HG03521 (cell line): ENCODE measurements at regions not wholly inside any gene's neighbourhood (a gene's known extent, or its start where the extent isn't known, plus 50 kb on each side); places are given as distances from the start of the nearest gene placed in this dataset.
"Not testable (repeated sequence)": the region's sequence is repeated elsewhere in the genome, so short reads cannot be mapped to it uniquely, and the experiment has no call there.

Experiments
- ATAC-seq: cut with Tn5 transposase; IDR thresholded peaks from one replicate; pipeline ENCODE4 v1.9.1; 2021; ENCODE audit warnings: mild to moderate bottlenecking, moderate library complexity; ENCODE audit not compliant: unreplicated experiment

DNA sequence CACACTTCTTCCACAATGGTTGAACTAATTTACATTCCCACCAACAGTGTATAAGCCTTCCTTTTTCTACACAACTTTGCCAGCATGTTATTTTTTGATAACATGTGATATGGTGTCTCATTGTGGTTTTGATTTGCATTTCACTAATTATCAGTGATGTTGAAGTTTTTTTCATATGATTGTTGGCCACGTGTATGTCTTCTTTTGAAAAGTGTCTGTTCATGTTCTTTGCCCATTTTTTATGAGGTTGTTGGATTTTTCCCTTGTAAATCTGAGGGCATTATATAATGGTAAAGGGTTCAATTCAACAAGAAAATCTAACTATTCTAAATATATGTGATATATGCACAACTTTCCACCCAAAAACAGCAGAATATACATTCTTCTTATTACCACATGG lies 153.4 kb upstream of the POGK start:
- not testable (repeated sequence) for ATAC-seq

GRCh38 chr1:166690596-166690995 lies 148.7 kb upstream of the POGK start:
- ATAC-seq: not testable (repeated sequence)

GRCh38 chr1:166691476-166691875 lies 147.8 kb upstream of the POGK start:
- ATAC-seq: no peak

GRCh38 chr1:166692346-166692745 lies 146.9 kb upstream of the POGK start:
- ATAC-seq: no peak

DNA sequence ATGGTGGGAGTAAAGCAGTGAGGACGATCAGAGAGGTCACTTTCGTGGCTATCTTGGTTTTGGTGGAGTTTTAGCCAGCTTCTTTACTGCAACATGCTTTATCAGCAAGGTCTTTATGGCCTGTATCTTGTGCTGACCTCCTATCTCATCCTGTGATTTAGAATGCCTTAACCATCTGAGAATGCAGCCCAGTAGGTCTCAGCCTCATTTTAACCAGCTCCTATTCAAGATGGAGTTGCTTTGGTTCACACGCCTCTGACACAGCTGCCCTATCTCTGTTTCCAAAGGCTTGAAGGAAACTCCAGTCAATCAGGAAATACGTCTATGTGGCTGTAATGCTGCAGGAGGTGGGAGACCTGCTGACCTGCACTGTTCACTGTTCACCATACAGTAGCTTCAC lies 146.1 kb upstream of the POGK start:
- no peak for ATAC-seq

- ATAC-seq: no peak
Measured at GRCh38 chr1:166693673-166694297, 145.5 kb upstream of the POGK start.

- ATAC-seq: no peak
Measured at GRCh38 chr1:166695115-166695514, 144.2 kb upstream of the POGK start.

DNA sequence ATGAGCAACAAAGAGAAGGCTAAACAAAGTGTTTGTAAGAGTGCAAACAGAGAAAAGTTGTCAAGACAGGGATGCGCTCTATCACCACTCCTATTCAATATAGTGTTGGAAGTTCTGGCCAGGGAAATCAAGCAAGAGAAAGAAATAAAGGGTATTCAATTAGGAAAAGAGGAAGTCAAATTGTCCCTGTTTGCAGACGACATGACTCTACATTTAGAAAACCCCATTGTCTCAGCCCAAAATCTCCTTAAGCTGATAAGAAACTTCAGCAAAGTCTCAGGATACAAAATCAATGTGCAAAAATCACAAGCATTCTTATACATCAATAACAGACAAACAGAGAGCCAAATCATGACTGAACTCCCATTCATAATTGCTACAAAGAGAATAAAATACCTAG lies 143.4 kb upstream of the POGK start:
- ATAC-seq: not testable (repeated sequence)

DNA sequence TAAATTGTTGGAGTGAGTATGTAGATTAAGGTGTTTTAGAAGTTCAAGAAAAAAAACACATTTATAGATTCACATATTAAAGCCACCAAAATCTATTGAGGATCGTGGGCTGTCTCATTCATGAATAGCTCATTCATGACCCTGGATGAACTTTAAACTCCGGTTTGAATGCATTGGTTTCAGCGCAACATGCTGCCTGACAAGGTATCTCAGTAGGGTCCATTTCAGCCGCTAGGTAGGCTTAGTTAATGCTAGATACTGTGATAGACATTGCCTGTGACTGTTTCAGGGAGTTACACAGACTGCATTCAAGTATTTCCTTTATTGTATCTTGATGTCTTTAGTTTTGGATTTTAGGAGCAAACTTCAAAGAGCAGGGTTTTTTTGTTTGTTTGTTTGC lies 140.5 kb upstream of the POGK start:
- ATAC-seq: no peak

- no peak for ATAC-seq
Measured at GRCh38 chr1:166699613-166700012, 139.7 kb upstream of the POGK start.

GRCh38 chr1:166700696-166701095 lies 138.6 kb upstream of the POGK start:
- ATAC-seq: no peak

DNA sequence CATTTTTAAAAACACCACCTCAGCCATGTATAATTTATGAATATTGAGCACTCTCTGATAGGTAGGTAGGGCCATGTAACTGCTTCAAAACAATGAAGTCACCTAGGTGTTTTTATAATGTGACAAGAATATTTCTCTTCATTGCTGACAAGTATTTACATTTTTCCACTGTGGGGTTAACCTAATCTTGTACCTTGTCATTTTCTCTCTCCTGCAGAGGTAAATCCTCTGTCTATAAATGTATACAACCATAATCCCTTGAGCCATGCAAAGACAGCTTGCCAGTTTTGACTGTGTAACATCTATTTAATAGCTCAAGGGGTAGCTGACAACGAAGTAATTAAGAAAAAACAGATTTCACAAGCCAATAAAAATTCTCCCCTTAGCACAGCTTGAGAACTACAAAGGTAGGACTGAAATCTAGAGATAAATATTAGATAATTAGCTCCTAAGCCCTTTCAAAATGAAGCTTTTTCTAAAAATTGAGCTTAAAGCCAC lies 137.6 kb upstream of the POGK start:
- no peak for ATAC-seq

DNA sequence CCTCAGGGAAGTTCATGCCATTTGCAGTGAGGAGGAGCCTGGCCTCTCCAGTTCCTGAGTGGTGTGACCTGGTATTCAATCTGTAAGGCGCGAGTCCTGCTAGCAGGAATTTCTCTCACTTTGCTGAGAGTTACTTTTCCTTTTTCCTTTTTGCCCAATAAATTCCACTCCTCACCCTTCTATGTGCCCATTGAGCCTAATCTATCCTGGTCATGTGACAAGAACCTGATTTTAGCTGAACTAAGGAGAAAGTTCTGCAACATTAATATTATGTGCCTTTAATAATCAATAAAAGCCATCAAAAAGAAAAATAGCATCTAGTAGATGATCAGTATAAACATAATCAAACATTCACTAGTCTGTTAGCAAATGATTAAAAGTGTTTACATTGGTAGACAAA lies 136.1 kb upstream of the POGK start:
- ATAC-seq: no peak

DNA sequence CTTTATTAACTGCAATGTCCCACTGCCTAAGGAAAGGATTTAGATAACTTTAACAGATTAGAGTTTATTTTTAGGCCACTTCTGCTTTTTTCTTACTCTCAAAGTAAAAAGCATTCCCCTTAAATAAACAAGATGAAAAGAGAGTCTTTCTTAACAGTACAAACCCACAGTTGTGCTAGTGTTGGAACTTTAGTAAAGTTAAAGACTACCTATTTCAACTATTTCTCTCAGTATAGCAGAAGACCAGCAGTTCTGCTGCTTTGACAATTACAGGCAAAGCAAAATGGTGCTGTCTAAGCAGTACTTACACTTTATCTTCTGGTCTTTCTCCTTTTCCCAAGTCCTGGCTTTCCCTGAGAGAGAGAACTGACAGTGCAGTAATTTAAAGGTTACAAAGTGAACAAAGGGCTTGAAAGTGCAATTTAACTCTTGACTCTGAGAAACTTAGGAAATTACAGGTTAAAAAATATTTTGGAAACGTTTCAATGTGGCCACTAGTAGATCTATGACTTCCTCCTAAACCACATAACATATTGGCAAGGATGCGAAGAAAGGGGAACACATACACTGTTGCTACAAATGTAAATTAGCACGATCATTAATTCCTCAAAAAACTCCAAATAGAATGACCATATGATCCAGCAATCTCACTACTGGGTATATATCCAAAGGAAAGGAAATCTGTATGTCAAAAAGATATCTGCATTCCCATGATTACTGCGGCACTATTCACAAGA lies 135.4 kb upstream of the POGK start:
- no peak for ATAC-seq

DNA sequence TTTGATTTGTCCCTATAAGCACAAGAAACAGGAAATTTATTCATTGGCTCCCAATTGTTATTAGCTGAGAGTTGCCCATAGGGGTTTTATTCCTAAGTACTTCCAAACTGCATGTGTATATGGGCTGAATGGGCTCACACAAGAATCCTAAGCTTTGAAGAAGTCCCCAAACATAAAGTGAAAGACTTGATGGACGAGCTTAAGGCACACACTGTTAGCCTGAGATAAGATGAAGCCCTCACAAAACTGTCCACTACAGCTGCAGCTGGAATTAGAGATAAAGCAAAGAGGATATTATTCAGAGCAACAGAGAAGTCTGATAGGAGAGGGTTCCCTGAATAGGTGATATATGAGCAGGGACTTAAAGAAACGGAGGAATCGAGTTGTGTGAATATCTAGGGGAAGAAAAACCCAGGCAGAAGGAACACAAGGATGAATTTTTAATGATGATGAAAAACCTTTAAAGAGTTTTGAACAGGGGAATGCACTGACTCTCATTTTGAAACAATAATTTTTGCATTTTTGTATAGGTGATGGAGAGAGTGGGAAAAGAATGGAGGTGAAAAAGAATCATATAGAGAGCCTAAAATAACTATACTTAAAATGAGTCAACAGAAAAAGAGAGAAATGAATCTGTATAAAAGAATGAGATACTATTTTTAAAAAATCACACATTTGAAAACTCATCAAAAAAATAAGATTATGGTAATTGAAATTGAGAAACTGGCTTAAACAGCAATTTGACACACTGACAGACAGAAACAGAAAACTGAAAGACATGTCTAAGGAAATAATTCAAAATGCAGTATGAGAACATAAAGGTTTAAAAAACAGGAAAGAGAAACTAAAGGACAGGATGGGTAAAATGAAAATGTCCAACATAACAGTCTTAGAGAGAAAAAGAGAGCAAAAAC lies 133.6 kb upstream of the POGK start:
- no peak for ATAC-seq

GRCh38 chr1:166716620-166717019 lies 122.7 kb upstream of the POGK start:
- ATAC-seq: no peak

- no peak for ATAC-seq
Measured at GRCh38 chr1:166721145-166721544, 118.1 kb upstream of the POGK start.

- no peak for ATAC-seq
Measured at GRCh38 chr1:166730299-166730888, 108.9 kb upstream of the POGK start.

DNA sequence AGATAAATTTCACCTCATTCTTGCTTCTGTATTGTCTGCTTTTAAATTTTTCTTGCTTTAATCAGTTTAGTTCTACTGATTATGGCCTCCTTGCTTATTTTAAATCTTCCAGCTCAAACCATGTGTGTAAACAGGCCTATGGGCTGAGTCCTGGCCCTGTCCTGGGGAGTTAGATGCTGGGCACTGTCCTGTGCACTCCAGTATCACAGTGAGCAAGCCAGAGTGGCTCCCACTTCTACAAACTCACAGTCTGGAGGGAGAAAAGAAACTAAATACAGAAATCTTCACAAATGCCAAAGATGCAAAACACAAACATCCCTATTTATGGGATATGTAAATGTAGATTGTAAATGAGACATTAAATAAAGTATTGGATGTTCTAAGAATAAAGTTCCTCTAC lies 101.1 kb upstream of the POGK start:
- ATAC-seq: no peak

DNA sequence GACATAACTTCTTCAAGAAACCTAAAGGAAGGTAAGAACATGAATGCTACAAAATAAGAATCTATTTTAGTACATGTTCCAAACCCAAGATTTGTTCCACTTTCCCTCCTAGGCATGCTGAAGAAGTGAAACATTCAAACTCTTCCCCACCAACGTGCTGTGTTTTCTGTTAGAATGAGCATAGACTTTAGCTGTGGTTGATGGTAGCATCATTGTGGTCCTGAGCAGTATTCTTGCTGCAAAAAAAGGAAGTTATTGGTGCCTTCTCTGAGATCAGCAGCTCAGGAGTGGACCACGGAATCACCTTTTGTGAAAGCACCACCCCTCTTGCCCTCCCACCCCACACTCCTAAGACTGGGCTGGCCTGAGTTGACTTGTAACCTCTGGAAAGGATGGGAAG lies 100.4 kb upstream of the POGK start:
- ATAC-seq: no peak

DNA sequence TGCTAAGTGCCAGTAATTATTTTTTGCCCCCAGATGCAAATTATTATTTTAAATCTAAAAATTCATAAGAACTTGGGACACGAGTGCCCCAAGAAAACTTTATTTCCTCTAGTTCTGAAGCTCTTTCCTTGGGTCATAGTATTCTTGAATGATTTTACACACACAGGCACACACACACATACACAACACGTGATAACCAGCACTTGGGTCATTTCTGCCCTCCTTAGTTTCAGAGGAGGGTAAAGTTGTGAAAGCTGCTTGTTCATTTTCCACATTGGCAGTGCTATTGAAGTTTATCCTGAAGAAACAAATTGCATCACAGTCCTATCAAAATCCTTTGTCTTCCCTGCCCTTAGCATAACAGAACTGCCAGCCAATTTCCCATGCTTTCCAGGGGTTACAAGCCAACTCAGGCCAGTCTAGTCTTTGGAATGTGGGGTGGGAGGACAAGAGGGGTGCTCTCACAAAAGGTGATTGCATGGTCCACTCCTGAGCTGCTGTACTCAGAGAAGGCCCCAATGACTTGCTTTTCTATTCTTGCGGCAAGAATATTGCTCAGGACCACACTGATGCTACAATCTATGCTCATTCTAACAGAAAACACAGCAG lies 98.5 kb upstream of the POGK start:
- ATAC-seq: no peak
